ENCODE measurements at regions not wholly inside any gene's neighbourhood (a gene's known extent, or its start where the extent isn't known, plus 50 kb on each side); places are given as distances from the start of the nearest gene placed in this dataset.

DNA sequence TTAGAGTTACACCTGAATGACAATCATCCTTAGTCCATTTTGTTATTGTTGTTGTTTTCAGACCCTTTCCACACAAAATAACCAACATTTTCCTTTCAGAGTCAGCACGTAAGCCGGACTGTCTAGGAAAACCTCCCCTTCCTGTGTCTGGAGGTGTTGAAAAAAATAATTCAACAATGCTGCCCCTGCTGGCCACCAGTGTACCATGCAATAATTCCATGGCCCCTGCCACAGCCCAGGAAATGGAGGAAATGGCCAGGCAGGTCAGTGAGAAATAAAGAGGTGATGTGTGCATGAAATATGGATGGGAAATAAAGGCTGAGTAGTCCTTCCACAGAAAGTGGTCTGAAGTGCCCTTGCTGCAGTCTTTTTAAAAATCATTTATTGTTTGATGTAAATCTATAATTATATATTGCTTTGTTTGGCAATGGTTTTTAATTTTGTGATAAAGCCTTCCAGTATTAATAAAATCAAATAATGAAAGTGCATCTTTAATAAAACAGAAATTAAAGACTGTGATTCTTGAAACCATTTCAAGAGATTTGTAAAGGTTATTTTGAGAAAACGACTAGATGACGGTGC, 152.8 kb upstream of the PAPPA start:
- DNase-seq (ENCODE audit: low read depth, low spot score): no peak
- H3K27me3 ChIP-seq (ENCODE audit: control insufficient read depth, insufficient read depth, low read length): no peaks in the 10 kb centered on the region
- POLR2A ChIA-PET: no interaction called here
- no peak overlapping the region for H3K4me3 ChIP-seq (ENCODE audit: low read depth, low read length)
- TF ChIP-seq, protein P1, sequence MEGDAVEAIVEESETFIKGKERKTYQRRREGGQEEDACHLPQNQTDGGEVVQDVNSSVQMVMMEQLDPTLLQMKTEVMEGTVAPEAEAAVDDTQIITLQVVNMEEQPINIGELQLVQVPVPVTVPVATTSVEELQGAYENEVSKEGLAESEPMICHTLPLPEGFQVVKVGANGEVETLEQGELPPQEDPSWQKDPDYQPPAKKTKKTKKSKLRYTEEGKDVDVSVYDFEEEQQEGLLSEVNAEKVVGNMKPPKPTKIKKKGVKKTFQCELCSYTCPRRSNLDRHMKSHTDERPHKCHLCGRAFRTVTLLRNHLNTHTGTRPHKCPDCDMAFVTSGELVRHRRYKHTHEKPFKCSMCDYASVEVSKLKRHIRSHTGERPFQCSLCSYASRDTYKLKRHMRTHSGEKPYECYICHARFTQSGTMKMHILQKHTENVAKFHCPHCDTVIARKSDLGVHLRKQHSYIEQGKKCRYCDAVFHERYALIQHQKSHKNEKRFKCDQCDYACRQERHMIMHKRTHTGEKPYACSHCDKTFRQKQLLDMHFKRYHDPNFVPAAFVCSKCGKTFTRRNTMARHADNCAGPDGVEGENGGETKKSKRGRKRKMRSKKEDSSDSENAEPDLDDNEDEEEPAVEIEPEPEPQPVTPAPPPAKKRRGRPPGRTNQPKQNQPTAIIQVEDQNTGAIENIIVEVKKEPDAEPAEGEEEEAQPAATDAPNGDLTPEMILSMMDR (IDR thresholded peaks at IDR 0.05; ENCODE audit: low read depth, low read length): peak; percentile 43
- H3K27ac ChIP-seq (ENCODE audit: low read depth, low read length): no peak overlapping the region
- H3K9me3 ChIP-seq (ENCODE audit: control insufficient read depth, insufficient read depth, low read length): peaks cover 4% of the 10 kb centered on the region; the same call in 1 of the 2 replicates
- CTCF ChIA-PET: no interaction called here

DNA sequence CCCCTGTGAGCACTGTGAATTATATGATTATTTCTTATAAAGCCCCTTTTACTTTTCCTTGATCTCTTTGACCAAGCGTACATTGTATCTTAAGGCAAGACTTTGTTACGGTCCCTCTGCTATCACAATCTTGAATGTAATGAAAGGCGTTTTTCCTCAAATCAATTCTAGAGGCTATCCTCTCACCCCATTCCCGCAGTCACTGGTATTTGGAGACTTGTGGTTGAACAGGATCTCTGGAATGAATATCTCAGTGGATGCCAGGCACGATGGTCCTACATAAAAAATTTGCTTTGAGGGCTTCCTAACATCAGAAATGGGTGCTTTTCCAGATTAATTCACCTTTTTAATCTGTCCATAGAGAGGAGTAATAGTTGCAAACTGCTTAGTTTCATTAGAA, 151.4 kb upstream of the PAPPA start:
- Histone ChIP-seq H3K27ac (ENCODE audit: low read depth, low read length) (no peak overlapping the region), H3K9me3 (ENCODE audit: control insufficient read depth, insufficient read depth, low read length) (peaks cover 4% of the 10 kb centered on the region; the same call in 1 of the 2 replicates), H3K4me3 (ENCODE audit: low read depth, low read length) (no peak overlapping the region), H3K27me3 (ENCODE audit: control insufficient read depth, insufficient read depth, low read length) (no peaks in the 10 kb centered on the region)
- ChIA-PET CTCF (no interaction called here), POLR2A (no interaction called here)
- TF ChIP-seq, protein P1 (IDR thresholded peaks at IDR 0.05; ENCODE audit: low read depth, low read length): no peak
- DNase-seq (ENCODE audit: low read depth, low spot score): no peak

DNA sequence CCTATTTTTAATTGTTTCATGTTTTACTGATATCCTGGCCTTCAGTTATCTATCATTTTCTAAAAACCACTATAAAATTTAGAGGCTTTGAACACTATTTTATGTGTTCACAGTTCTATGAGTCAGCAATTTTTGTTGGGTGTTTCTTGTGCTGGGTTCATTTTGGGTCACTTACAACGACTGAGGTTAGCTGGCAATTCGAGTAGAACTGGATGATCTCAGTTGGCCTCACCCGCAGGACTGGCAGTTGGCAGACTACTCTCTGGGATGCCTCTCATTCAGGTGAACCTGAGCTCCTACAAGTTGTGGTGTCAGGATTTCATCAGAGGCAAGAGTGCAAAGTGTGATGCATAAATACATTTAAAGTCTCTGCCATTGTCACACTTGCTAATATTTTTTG, 151.0 kb upstream of the PAPPA start:
- DNase-seq (ENCODE audit: low read depth, low spot score): no peak
- H3K4me3 ChIP-seq (ENCODE audit: low read depth, low read length): no peak overlapping the region
- ChIA-PET CTCF (no interaction called here), POLR2A (no interaction called here)
- TF ChIP-seq, protein P1 (IDR thresholded peaks at IDR 0.05; ENCODE audit: low read depth, low read length): no peak
- H3K27me3 ChIP-seq (ENCODE audit: control insufficient read depth, insufficient read depth, low read length): no peaks in the 10 kb centered on the region
- H3K27ac ChIP-seq (ENCODE audit: low read depth, low read length): no peak overlapping the region
- peaks cover 4% of the 10 kb centered on the region; the same call in 1 of the 2 replicates for H3K9me3 ChIP-seq (ENCODE audit: control insufficient read depth, insufficient read depth, low read length)

DNA sequence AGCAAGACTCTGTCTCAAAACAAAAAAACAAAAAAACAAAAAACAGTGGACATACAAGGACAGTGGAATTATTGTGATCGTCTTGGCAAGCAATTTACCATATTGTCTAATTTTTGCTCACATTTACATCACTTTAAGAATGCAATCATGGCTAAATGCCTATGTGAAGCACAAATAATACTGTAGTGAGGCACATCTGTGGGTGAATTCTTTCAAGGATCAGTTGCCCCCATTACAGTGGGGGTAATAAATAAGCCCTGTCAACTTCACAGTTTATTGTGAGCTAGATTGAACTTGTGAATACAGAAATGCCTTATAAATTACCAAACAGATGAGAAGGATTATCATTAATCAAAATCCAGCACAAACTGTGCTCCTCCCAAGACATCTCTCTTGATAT, 150.2 kb upstream of the PAPPA start:
- Histone ChIP-seq H3K27me3 (ENCODE audit: control insufficient read depth, insufficient read depth, low read length) (no peaks in the 10 kb centered on the region), H3K27ac (ENCODE audit: low read depth, low read length) (no peak overlapping the region), H3K4me3 (ENCODE audit: low read depth, low read length) (no peak overlapping the region), H3K9me3 (ENCODE audit: control insufficient read depth, insufficient read depth, low read length) (peaks cover 4% of the 10 kb centered on the region; the same call in 1 of the 2 replicates)
- DNase-seq (ENCODE audit: low read depth, low spot score): no peak
- ChIA-PET POLR2A (no interaction called here), CTCF (no interaction called here)
- TF ChIP-seq, protein P1 (IDR thresholded peaks at IDR 0.05; ENCODE audit: low read depth, low read length): no peak

DNA sequence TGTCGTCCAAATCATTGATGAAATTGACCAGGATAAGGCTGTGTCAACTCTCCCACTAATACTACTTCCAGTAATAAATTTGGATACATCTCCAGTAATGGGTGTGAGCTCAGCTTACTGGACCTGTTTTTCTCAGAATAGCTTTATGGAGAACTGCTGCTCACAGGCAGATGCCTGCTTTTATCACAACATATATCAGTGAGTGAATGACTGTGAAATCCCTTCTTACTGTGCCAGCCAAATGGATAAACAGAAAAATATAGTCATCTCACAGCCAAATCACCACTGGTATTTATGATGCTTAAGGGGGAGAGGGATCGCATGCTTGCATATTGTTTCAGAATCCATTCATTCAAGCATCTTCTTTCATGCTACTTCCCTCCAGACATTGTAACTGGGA, 148.4 kb upstream of the PAPPA start:
- ChIA-PET CTCF (no interaction called here), POLR2A (no interaction called here)
- DNase-seq (ENCODE audit: low read depth, low spot score): no peak
- TF ChIP-seq, protein P1 (IDR thresholded peaks at IDR 0.05; ENCODE audit: low read depth, low read length): no peak
- no peak overlapping the region for H3K4me3 ChIP-seq (ENCODE audit: low read depth, low read length)
- no peaks in the 10 kb centered on the region for H3K27me3 ChIP-seq (ENCODE audit: control insufficient read depth, insufficient read depth, low read length)
- H3K27ac ChIP-seq (ENCODE audit: low read depth, low read length): no peak overlapping the region
- H3K9me3 ChIP-seq (ENCODE audit: control insufficient read depth, insufficient read depth, low read length): peaks cover 4% of the 10 kb centered on the region; the same call in 1 of the 2 replicates
